Right ventricle myocardium inferior (tissue), 1 donor: ENCODE measurements at regions not wholly inside any gene's neighbourhood (a gene's known extent, or its start where the extent isn't known, plus 50 kb on each side); places are given as distances from the start of the nearest gene placed in this dataset.

Source experiments
- ATAC-seq: fragments of 200-7000 bp; cut with Tn5 transposase; one replicate; pipeline ENCODE4 v1.9.1; 2020; ENCODE audit warnings: mild to moderate bottlenecking, moderate library complexity
- DNase-seq: peaks from one replicate; pipeline ENCODE4 v3.0.0; 2021; ENCODE audit errors: missing footprints
- intact Hi-C: fragments of 100-400 bp; cut with DNase I; formaldehyde crosslinking; loops from one replicate; pipeline ENCODE4 v1.11.0; 2022
- donor health status: DM: no; HTN: yes; CAD: no; lungs with severe emphysema.

DNA sequence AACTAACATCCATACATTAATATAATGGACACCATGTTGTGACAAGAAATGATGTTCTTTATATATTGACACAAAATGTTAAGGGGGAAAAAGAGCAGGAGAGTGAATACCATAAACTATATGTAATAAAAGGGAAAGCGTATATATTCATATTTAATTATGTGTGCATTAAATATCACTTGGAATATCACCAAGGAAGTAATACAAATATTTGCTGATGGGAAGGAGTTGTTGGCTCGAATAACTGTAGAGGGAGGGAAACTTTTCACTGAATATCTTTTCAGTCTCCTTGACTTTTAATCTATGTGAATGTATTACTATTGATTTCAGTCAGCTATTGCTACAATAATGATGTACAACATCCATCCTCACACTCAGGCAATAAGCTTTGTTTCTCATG is 167.0 kb upstream of the DPH6 start:
- intact Hi-C loops: no loop called here
- ATAC-seq (no peak), DNase-seq (no peak)

GRCh38 chr15:35713733-35714132 is 167.8 kb upstream of the DPH6 start:
- DNase-seq (no peak), ATAC-seq (no peak)
- intact Hi-C loops: no loop called here

- ATAC-seq (no peak), DNase-seq (no peak)
- intact Hi-C loops: no loop called here
These were observed 171.8 kb upstream of the DPH6 start for GRCh38 chr15:35717721-35718120.

DNA sequence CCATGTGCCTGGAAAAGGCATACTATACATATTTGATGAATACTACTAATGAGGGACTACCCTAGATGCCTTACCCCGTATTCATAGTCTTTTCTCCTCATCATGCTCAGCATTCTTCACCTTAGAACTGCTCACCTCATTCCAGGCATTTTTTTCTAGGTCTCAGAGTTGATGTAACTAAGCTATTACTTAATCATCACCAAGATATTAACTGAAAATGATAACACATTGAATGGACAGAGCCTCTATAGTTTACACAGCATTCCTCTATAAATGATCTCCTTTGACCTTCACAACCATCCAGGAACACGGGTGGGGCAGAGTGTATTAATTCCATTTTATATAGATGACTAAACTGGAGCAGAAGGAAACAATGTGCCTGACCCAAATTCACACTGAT is 174.1 kb upstream of the DPH6 start:
- no peak for DNase-seq
- no peak for ATAC-seq
- intact Hi-C loops: no loop called here

DNA sequence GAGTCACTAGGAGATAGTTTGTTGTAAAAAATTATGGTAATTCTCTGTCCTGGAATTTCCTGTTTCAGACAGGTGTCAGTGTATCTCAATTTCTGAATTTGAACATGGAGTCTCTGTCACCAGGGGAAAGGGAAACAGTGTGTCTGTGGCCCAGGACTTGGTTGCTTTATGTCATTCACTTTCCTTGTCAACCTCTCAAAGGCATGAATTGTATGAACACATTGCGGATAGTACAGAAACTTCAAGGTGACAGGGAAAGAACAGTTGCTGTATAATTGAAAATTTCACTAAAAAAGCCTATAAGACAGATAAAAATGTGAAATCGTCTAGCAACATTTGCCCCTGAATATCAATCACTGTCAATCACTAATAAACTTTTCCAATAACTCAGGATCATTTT is 175.0 kb upstream of the DPH6 start:
- intact Hi-C loops: no loop called here
- DNase-seq: no peak
- no peak for ATAC-seq

DNA sequence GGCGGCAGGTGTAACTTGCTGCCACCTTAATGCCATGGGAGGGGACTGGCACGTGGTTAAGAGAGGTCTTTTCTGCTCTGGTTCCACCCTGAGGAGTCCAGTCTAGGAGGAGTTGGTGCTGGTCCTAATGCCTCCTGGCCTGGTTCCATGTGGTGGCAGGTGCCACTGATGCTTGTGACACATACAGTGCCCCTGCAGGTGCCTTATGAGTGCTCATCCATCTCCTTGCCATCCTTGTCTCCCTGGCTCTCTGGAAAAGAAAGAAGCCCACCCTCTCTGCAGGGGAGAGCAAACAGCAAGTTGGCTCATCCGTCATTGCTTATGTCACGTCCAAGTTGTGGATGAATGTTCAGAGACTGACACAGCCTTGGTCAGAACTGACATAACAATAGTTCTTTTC is 175.8 kb upstream of the DPH6 start:
- ATAC-seq (no peak), DNase-seq (no peak)
- intact Hi-C loops: no loop called here

DNA sequence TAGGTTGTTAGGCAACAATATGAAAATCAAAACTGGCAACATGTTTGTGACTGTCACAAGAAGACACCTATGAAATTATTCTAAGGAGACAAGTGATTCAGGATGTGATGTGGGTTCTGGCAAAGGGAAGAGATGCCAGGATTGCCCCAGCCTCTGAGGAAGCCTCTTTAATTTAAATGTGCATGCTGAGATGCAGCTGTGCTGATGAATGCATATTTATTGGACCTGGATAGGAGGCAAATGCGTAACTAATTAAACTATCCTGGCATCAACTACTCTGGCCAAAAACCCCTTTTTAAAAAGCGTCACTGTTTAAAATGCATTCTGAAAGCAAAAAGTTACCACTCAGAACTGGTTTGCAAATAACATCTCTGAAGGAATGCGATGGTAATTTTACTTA is 176.5 kb upstream of the DPH6 start:
- ATAC-seq (no peak), DNase-seq (no peak)
- intact Hi-C loops: no loop called here

GRCh38 chr15:35723120-35723847 is 177.3 kb upstream of the DPH6 start:
- no peak for DNase-seq
- intact Hi-C loops: no loop called here
- ATAC-seq: no peak

- DNase-seq (no peak), ATAC-seq (no peak)
- intact Hi-C loops: no loop called here
These were observed 177.9 kb upstream of the DPH6 start for GRCh38 chr15:35723852-35724251.

GRCh38 chr15:35724626-35725025 is 178.7 kb upstream of the DPH6 start:
- intact Hi-C loops: no loop called here

GRCh38 chr15:35725353-35725752 is 179.4 kb upstream of the DPH6 start:
- DNase-seq (no peak), ATAC-seq (no peak)
- intact Hi-C loops: no loop called here

More at GRCh38 chr15:35724626-35725025, 178.7 kb upstream of the DPH6 start:
- ATAC-seq (no peak), DNase-seq (no peak)

- DNase-seq (no peak), ATAC-seq (no peak)
- intact Hi-C loops: no loop called here
These were observed 181.7 kb upstream of the DPH6 start for GRCh38 chr15:35727627-35728026.

GRCh38 chr15:35728219-35728940 is 182.4 kb upstream of the DPH6 start:
- no peak for ATAC-seq
- intact Hi-C loops: no loop called here
- no peak for DNase-seq

DNA sequence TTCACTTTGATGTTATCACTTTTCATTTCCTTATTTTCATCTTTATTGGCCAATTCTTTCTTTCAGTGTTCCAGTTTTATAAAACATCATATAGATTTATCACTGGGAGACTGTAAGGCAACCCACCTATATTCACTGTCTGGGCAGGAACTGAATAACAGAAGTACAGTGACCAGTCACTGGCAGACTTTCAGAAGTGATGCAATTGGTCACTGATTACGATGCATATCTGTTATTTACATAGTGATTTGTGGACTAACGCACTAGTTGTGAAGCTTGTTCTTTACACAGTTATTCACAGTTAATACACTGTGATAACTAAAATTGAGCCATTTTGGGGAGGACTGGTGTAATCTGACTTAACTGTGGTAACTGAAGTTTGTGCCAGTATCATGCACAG is 190.2 kb upstream of the DPH6 start:
- ATAC-seq: no peak

GRCh38 chr15:35737441-35737840 is 191.5 kb upstream of the DPH6 start:
- DNase-seq (no peak), ATAC-seq (no peak)
- intact Hi-C loops: no loop called here

More for the DNA sequence above, 190.2 kb upstream of the DPH6 start:
- no peak for DNase-seq
- intact Hi-C loops: no loop called here

DNA sequence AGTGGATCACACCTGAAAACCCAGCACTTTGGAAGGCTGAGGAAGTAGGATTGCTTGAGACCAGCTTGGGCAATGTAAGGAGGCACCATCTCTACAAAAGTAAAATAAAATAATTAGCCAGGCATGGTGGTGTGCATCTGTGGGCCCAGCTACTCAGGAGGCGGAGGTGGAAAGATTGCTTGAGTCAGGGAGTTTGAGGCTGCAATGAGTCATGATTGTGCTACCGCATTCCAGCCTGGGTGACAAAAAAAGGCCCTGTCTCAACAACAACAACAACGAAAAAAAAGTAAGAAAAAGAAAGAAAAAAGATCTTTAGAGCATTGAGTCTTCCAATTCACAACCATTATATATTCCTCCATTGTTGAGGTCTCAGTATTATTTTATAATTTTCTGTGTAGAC is 192.4 kb upstream of the DPH6 start:
- intact Hi-C loops: no loop called here
- ATAC-seq (no peak), DNase-seq (no peak)

GRCh38 chr15:35740761-35741160 is 194.8 kb upstream of the DPH6 start:
- ATAC-seq: no peak

DNA sequence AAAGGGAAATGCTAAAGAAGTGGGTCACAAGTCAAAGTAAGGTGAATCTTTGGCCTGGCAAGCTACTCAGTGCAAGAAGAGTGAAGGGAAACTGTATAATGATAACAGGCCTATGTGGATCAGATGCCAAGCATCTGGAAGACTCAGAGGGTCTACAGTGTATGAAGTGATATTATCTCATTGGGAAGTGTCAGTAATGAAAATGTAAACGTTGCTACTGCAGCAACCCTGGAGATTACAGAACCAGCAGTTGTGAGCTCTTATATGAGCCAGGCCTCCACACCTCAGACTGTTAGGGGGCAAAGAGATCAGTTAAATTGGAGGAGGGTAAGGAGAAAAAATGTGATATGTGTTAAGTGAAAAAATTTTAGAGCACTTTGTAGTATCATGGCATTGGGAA is 195.4 kb upstream of the DPH6 start:
- DNase-seq (no peak), ATAC-seq (no peak)
- intact Hi-C loops: no loop called here

More at GRCh38 chr15:35740761-35741160, 194.8 kb upstream of the DPH6 start:
- intact Hi-C loops: no loop called here
- no peak for DNase-seq

DNA sequence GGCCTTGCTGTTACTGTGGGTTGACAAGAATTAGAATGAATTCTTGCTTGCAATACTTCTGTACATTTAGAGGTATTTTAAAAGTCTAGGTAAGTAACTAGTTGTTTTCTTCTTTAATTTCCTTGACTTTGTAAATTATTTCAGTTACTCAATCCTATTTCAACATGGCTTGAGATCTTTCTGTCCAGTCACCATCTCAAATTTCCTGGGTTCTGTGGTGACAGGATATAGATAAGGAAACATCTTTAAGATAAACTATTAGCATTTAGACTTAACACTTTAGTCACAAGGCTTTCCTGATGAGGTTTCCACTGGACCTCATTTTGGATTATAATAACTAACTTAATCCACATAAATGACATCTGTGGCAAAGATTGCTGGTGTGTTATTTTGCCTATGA is 195.9 kb upstream of the DPH6 start:
- intact Hi-C loops: no loop called here
- ATAC-seq: no peak

DNA sequence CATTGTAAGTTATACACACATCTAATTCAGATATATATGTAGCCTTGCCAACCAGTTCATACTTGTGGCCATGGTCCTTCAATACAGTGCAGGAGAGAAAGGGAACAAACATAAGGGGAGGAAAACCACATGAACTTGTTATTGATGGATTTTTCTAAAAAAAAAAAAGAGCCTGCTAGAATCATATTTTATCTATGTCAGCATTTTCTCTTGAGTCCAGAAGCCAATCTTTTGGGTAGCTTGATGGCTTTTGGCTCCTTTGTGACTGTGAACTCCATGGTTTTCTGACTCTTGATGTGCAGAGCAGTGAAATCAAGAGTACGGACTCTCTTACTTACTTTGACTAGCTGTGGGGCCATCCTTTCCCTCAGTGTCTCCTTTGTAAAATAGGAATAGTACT is 197.4 kb upstream of the DPH6 start:
- ATAC-seq (no peak), DNase-seq (no peak)
- intact Hi-C loops: no loop called here

More for the DNA sequence above, 195.9 kb upstream of the DPH6 start:
- DNase-seq: no peak

- DNase-seq (no peak), ATAC-seq (no peak)
- intact Hi-C loops: no loop called here
These were observed 200.2 kb upstream of the DPH6 start for GRCh38 chr15:35746121-35746520.
